ENCODE measurements at regions not wholly inside any gene's neighbourhood (a gene's known extent, or its start where the extent isn't known, plus 50 kb on each side); places are given as distances from the start of the nearest gene placed in this dataset.

DNA sequence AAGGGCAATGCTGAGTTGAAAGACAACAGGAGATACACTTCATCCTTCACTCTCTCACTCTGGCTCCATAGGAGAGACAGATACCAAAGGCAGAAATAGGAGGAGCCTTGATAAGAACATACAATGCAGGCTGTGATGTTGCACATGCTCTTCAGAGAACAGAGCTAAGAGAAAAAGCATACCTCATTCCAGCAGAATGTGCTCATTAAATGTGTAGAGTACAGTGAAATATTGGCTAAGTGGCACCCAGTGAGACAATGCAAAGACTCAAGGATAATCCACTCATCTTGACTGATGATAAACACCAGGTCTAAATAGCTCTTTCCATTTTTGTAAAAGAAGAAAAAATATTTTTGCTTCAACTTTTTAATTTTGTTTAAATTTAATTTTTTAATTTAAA lies 139.7 kb downstream of the OR2K2 start:
- no peak for TF ChIP-seq POLR2AphosphoS5 (IDR thresholded peaks at IDR 0.05; ENCODE audit: insufficient read depth, low read depth, low read length)
- no peak for TF ChIP-seq CTCF (IDR thresholded peaks at IDR 0.05; ENCODE audit: extremely low read depth in 1 of 2, insufficient read depth in 1 of 2, low read depth in 1 of 2, low read length in 2 of 2)
- TF ChIP-seq POLR2A (IDR thresholded peaks at IDR 0.05; ENCODE audit: low read depth, low read length): no peak
- TF ChIP-seq FOS (IDR thresholded peaks at IDR 0.05; ENCODE audit: borderline replicate concordance, insufficient read depth, low read length): no peak
- TF ChIP-seq EZH2 (IDR thresholded peaks at IDR 0.05; ENCODE audit: borderline replicate concordance, low read depth, low read length, severe bottlenecking): no peak

Measured in endothelial cell of umbilical vein (primary cell).